HepG2 (cell line): ENCODE measurements at regions not wholly inside any gene's neighbourhood (a gene's known extent, or its start where the extent isn't known, plus 50 kb on each side); places are given as distances from the start of the nearest gene placed in this dataset.

Experiments used
- ATAC-seq: fragments of 200-7000 bp; cut with Tn5 transposase; 3 replicates; pipeline ENCODE4 v1.9.1; 2020; ENCODE audit warnings: mild to moderate bottlenecking, moderate library complexity
- BruUV-seq: library from RNA; stranded (reverse); fragments of 400-500 nt; replicated peaks from 2 replicates; lab custom pipeline; 2021; lab: Mats Ljungman, UMichigan
- CTCF ChIA-PET: fragments of 300-600 bp; formaldehyde crosslinking; extraction: SDS; loops from one replicate; lab custom pipeline; 2021; ENCODE audit warnings: low total read pairs, inconsistent platforms, low intra/inter-chr PET ratio; lab: Yijun Ruan, JAX
- POLR2A ChIA-PET: fragments of 350-600 bp; sonication (Branson Sonifier 250); formaldehyde crosslinking; loops from one replicate; lab custom pipeline; 2020; ENCODE audit warnings: antibody characterized with exemption, inconsistent platforms; lab: Yijun Ruan, JAX
- DNase-seq: peaks from one replicate; pipeline ENCODE4 v3.0.0-alpha.2; 2015; ENCODE audit warnings: low spot score
- FAIRE-seq: peaks from 3 replicates; lab custom pipeline; 2011; peaks lifted over from hg19 to GRCh38; lab: Jason Lieb, UNC
- H2AFZ ChIP-seq: one replicate; pipeline ENCODE4 v1.6.1; 2011; ENCODE audit warnings: low read length, inconsistent platforms
- H3K27ac ChIP-seq: fragments of 300-600 bp; 3 replicates; pipeline ENCODE4 v1.8.0; 2011; ENCODE audit warnings: mixed run types, mild to moderate bottlenecking, mixed read lengths, low read length, inconsistent platforms; ENCODE audit not compliant: insufficient read depth; ENCODE audit errors: extremely low read length
- H3K27me3 ChIP-seq, 2 experiments: fragments of 200-600 bp in 1 of 2; 2 replicates in 1 of 2; 3 replicates in 1 of 2; pipeline versions ENCODE4 v1.6.0 to v1.8.0; 2011; ENCODE audit warnings: low read length in 2 of 2, mild to moderate bottlenecking in 2 of 2, moderate library complexity in 2 of 2, inconsistent platforms in 1 of 2; ENCODE audit not compliant: insufficient read depth in 2 of 2, control insufficient read depth in 1 of 2
- H3K36me3 ChIP-seq, 2 experiments: fragments of 200-600 bp in 1 of 2; replicated peaks in 1 of 2; 2 replicates in 1 of 2; 3 replicates in 1 of 2; pipeline versions ENCODE4 v1.5.1 to v1.8.0; 2011; ENCODE audit warnings: low read length in 2 of 2, inconsistent platforms in 1 of 2; ENCODE audit not compliant: insufficient read depth in 2 of 2, control insufficient read depth in 1 of 2
- H3K4me1 ChIP-seq: 2 replicates; pipeline ENCODE4 v1.5.1; 2012; ENCODE audit warnings: low read length, inconsistent platforms; ENCODE audit not compliant: insufficient read depth
- H3K4me2 ChIP-seq: 2 replicates; pipeline ENCODE4 v1.6.0; 2011; ENCODE audit warnings: low read depth, low read length, inconsistent platforms
- H3K4me3 ChIP-seq, 3 experiments: fragments of 200-600 bp in 1 of 3; sonication (generic), shearing (Covaris generic) in 1 of 3; replicated peaks in 1 of 3; 2 replicates each; pipeline ENCODE4 v1.5.1; 2011 to 2016; ENCODE audit warnings: low read length in 3 of 3, inconsistent platforms in 2 of 3, low read depth in 2 of 3, mild to moderate bottlenecking in 2 of 3, control low read depth in 1 of 3, mixed read lengths in 1 of 3; ENCODE audit not compliant: insufficient read depth in 1 of 3
- H3K79me2 ChIP-seq: one replicate; pipeline ENCODE4 v1.6.1; 2011; ENCODE audit warnings: low read length, inconsistent platforms; ENCODE audit not compliant: insufficient read depth
- H3K9ac ChIP-seq: 2 replicates; pipeline ENCODE4 v1.6.0; 2011; ENCODE audit warnings: mild to moderate bottlenecking, low read depth, low read length, inconsistent platforms; ENCODE audit not compliant: insufficient read depth
- H3K9me3 ChIP-seq: 2 replicates; pipeline ENCODE4 v1.5.1; 2012; ENCODE audit warnings: mild to moderate bottlenecking, low read length
- H4K20me1 ChIP-seq: 2 replicates; pipeline ENCODE4 v1.6.0; 2011; ENCODE audit warnings: inconsistent platforms, mild to moderate bottlenecking, low read length, moderate library complexity; ENCODE audit not compliant: insufficient read depth
- CHD4 ChIP-seq: fragments of 200-600 bp; sonication (generic); IDR thresholded peaks from 2 replicates; pipeline ENCODE4 v1.7.0; 2017; ENCODE audit warnings: mild to moderate bottlenecking, low read length, borderline replicate concordance
- EP300 ChIP-seq, 3 experiments: sonication (generic) in 1 of 3; formaldehyde crosslinking in 1 of 3; IDR thresholded peaks; 2 replicates each; pipeline versions ENCODE4 v1.5.1 to v1.6.1; 2011 to 2020; ENCODE audit warnings: low read depth in 2 of 3, low read length in 2 of 3, borderline replicate concordance in 1 of 3, improper control_type of control experiment in 1 of 3, mild to moderate bottlenecking in 1 of 3, missing genetic modification reagents in 1 of 3, moderate library complexity in 1 of 3
- KDM5B ChIP-seq: sonication (generic); formaldehyde crosslinking; IDR thresholded peaks from 2 replicates; pipeline ENCODE4 v1.4.0; 2020; ENCODE audit warnings: missing genetic modification reagents, mild to moderate bottlenecking, borderline replicate concordance
- MIXL1 ChIP-seq: IDR thresholded peaks from 2 replicates; pipeline ENCODE4 v1.6.1; 2016
- SIX1 ChIP-seq: sonication (generic); formaldehyde crosslinking; IDR thresholded peaks from 2 replicates; pipeline ENCODE4 v1.4.0; 2020; ENCODE audit warnings: missing genetic modification reagents, borderline replicate concordance
- TGIF2 ChIP-seq: IDR thresholded peaks from 2 replicates; pipeline ENCODE4 v1.6.1; 2016; ENCODE audit warnings: control low read depth, missing compliant biosample characterization
- ZNF605 ChIP-seq: sonication (generic); formaldehyde crosslinking; IDR thresholded peaks from 2 replicates; pipeline ENCODE4 v1.8.0; 2022; ENCODE audit warnings: mild to moderate bottlenecking, missing genetic modification reagents
- ZNF629 ChIP-seq: sonication (generic); formaldehyde crosslinking; conservative IDR thresholded peaks from 2 replicates; pipeline ENCODE4 v1.5.0; 2020; ENCODE audit warnings: missing genetic modification reagents
- WGBS: methylation state at CpG from one replicate; pipeline ENCODE4 v1.1.6; 2017; ENCODE audit warnings: low lambda C conversion rate; 5-methylcytosine and 5-hydroxymethylcytosine counted together
- in situ Hi-C: cut with HindIII; loops from 2 replicates; pipeline ENCODE4 v1.10.0; 2017; ENCODE audit warnings: low pct_unique_long_range_greater_than_20kb; ENCODE audit not compliant: extremely low pct_ligation_motif_present
- intact Hi-C: fragments of 100-400 bp; cut with micrococcal nuclease; formaldehyde crosslinking; loops from one replicate; pipeline ENCODE4 v1.10.0; 2022; ENCODE audit not compliant: unreplicated experiment
- TF ChIP-seq, protein P1 (sequence below): IDR thresholded peaks from 2 replicates; pipeline ENCODE4 v1.4.0; 2020; ENCODE audit warnings: mild to moderate bottlenecking, missing genetic modification reagents
- TF ChIP-seq, protein P2 (sequence below): IDR thresholded peaks from 2 replicates; pipeline ENCODE4 v1.6.1; 2018; ENCODE audit warnings: missing genetic modification reagents, mild to moderate bottlenecking, missing compliant biosample characterization
- TF ChIP-seq, protein P3 (sequence below): fragments of 450-650 bp; IDR thresholded peaks from 2 replicates; pipeline ENCODE4 v1.6.1; 2016
- TF ChIP-seq, protein P4 (sequence below): sonication (generic); formaldehyde crosslinking; IDR thresholded peaks from 2 replicates; pipeline ENCODE4 v1.5.1; 2020; ENCODE audit warnings: mild to moderate bottlenecking, missing genetic modification reagents, borderline replicate concordance

DNA sequence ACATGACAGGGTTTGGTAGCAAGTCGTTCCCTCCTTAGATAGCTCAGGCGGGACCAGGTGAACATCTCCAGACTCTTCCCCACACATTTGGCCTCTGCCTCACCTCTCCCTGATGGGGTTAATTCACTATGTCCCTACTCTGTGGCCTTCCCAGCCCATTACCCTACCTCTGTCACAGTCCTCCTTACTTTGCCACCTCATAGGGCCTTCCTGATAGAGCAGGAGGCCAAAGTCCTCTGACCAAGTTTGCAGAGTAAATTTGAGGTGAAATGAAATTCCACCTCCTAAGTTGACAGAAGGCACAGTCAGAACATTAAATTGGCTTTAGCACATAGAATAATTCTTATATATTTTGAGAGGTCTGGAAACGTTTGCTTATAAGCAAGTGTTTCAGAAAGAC is 53.1 kb upstream of the ARMC2 start:
- ChIA-PET POLR2A (interaction anchor here (1.1 kb wide), 1 partner anchor 237 kb away, joined by 3 read pairs; no protein-coding TSS in a partner anchor), CTCF (no interaction called here)
- WGBS, result 1% methylated on average over 3 of the region's 3 CpGs
- peaks cover 66% of the 10 kb centered on the region for H3K4me1 ChIP-seq
- H4K20me1 ChIP-seq, result no peaks in the 10 kb centered on the region
- H2AFZ ChIP-seq, result no peak overlapping the region
- ATAC-seq (peak; percentile 89), FAIRE-seq (peak; percentile 85), DNase-seq (peak; percentile 56)
- in situ Hi-C loops, result no loop called here
- H3K27ac ChIP-seq, result peak overlapping the region; percentile 6
- peak overlapping the region in 1 of 3 experiments; percentile 35; a peak in 1 of 6 replicates for H3K4me3 ChIP-seq
- no peaks in the 10 kb centered on the region for H3K36me3 ChIP-seq
- H3K79me2 ChIP-seq, result no peaks in the 10 kb centered on the region
- H3K4me2 ChIP-seq, result peak overlapping the region; percentile 62
- no TSS peak for BruUV-seq
- intact Hi-C loops, result no loop called here
- no peaks in the 10 kb centered on the region for H3K9me3 ChIP-seq
- H3K9ac ChIP-seq, result no peak overlapping the region
- no peaks in the 10 kb centered on the region for H3K27me3 ChIP-seq
- TF ChIP-seq SIX1, result peak; percentile 72; the same call in 1 of the 2 replicates
- TF ChIP-seq, protein P1, sequence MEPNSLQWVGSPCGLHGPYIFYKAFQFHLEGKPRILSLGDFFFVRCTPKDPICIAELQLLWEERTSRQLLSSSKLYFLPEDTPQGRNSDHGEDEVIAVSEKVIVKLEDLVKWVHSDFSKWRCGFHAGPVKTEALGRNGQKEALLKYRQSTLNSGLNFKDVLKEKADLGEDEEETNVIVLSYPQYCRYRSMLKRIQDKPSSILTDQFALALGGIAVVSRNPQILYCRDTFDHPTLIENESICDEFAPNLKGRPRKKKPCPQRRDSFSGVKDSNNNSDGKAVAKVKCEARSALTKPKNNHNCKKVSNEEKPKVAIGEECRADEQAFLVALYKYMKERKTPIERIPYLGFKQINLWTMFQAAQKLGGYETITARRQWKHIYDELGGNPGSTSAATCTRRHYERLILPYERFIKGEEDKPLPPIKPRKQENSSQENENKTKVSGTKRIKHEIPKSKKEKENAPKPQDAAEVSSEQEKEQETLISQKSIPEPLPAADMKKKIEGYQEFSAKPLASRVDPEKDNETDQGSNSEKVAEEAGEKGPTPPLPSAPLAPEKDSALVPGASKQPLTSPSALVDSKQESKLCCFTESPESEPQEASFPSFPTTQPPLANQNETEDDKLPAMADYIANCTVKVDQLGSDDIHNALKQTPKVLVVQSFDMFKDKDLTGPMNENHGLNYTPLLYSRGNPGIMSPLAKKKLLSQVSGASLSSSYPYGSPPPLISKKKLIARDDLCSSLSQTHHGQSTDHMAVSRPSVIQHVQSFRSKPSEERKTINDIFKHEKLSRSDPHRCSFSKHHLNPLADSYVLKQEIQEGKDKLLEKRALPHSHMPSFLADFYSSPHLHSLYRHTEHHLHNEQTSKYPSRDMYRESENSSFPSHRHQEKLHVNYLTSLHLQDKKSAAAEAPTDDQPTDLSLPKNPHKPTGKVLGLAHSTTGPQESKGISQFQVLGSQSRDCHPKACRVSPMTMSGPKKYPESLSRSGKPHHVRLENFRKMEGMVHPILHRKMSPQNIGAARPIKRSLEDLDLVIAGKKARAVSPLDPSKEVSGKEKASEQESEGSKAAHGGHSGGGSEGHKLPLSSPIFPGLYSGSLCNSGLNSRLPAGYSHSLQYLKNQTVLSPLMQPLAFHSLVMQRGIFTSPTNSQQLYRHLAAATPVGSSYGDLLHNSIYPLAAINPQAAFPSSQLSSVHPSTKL, result peak; percentile 70
- peak; percentile 69; the same call in 1 of the 2 replicates for TF ChIP-seq ZNF629 (CRISPR knock-in tag)
- no peak for TF ChIP-seq ZNF605
- TF ChIP-seq, protein P2, sequence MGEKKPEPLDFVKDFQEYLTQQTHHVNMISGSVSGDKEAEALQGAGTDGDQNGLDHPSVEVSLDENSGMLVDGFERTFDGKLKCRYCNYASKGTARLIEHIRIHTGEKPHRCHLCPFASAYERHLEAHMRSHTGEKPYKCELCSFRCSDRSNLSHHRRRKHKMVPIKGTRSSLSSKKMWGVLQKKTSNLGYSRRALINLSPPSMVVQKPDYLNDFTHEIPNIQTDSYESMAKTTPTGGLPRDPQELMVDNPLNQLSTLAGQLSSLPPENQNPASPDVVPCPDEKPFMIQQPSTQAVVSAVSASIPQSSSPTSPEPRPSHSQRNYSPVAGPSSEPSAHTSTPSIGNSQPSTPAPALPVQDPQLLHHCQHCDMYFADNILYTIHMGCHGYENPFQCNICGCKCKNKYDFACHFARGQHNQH (CRISPR knock-in tag), result no peak
- peak in 1 of 2 experiments; percentile 37; a peak in 2 of 4 replicates for TF ChIP-seq EP300 (IDR thresholded peaks at IDR 0.05; ENCODE audit: low read depth in 2 of 2, low read length in 2 of 2)
- no peak for TF ChIP-seq EP300 (CRISPR knock-in tag; IDR thresholded peaks at IDR 0.05; ENCODE audit: borderline replicate concordance)
- no peak for TF ChIP-seq TGIF2 (CRISPR knock-in tag)
- TF ChIP-seq KDM5B (CRISPR knock-in tag), result no peak
- TF ChIP-seq MIXL1 (CRISPR knock-in tag), result no peak
- TF ChIP-seq CHD4, result no peak
- TF ChIP-seq, protein P3, sequence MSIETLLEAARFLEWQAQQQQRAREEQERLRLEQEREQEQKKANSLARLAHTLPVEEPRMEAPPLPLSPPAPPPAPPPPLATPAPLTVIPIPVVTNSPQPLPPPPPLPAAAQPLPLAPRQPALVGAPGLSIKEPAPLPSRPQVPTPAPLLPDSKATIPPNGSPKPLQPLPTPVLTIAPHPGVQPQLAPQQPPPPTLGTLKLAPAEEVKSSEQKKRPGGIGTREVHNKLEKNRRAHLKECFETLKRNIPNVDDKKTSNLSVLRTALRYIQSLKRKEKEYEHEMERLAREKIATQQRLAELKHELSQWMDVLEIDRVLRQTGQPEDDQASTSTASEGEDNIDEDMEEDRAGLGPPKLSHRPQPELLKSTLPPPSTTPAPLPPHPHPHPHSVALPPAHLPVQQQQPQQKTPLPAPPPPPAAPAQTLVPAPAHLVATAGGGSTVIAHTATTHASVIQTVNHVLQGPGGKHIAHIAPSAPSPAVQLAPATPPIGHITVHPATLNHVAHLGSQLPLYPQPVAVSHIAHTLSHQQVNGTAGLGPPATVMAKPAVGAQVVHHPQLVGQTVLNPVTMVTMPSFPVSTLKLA, result no peak
- TF ChIP-seq, protein P4, sequence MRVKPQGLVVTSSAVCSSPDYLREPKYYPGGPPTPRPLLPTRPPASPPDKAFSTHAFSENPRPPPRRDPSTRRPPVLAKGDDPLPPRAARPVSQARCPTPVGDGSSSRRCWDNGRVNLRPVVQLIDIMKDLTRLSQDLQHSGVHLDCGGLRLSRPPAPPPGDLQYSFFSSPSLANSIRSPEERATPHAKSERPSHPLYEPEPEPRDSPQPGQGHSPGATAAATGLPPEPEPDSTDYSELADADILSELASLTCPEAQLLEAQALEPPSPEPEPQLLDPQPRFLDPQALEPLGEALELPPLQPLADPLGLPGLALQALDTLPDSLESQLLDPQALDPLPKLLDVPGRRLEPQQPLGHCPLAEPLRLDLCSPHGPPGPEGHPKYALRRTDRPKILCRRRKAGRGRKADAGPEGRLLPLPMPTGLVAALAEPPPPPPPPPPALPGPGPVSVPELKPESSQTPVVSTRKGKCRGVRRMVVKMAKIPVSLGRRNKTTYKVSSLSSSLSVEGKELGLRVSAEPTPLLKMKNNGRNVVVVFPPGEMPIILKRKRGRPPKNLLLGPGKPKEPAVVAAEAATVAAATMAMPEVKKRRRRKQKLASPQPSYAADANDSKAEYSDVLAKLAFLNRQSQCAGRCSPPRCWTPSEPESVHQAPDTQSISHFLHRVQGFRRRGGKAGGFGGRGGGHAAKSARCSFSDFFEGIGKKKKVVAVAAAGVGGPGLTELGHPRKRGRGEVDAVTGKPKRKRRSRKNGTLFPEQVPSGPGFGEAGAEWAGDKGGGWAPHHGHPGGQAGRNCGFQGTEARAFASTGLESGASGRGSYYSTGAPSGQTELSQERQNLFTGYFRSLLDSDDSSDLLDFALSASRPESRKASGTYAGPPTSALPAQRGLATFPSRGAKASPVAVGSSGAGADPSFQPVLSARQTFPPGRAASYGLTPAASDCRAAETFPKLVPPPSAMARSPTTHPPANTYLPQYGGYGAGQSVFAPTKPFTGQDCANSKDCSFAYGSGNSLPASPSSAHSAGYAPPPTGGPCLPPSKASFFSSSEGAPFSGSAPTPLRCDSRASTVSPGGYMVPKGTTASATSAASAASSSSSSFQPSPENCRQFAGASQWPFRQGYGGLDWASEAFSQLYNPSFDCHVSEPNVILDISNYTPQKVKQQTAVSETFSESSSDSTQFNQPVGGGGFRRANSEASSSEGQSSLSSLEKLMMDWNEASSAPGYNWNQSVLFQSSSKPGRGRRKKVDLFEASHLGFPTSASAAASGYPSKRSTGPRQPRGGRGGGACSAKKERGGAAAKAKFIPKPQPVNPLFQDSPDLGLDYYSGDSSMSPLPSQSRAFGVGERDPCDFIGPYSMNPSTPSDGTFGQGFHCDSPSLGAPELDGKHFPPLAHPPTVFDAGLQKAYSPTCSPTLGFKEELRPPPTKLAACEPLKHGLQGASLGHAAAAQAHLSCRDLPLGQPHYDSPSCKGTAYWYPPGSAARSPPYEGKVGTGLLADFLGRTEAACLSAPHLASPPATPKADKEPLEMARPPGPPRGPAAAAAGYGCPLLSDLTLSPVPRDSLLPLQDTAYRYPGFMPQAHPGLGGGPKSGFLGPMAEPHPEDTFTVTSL (CRISPR knock-in tag), result peak; percentile 54; the same call in 1 of the 2 replicates
